ENCODE measurements at regions not wholly inside any gene's neighbourhood (a gene's known extent, or its start where the extent isn't known, plus 50 kb on each side); places are given as distances from the start of the nearest gene placed in this dataset.

DNA sequence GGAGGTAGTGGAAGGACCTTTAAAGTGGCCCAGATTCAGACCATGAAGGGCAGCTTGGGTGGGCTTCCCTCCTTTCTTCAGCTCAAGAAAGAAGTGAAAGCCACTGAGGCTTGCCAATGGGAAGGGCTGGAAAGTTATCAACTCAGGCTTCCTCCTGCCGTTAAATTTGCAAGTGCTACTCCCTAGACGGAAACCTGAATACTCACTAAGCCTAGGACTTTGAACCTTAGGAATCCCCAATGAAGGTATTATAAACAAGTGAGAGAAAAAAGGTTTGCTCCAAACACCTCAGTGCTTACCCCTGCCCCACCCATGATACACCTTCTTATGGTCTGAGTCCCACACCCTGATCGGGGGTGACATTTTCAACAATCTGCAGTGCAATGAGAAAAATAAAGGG, 396.4 kb downstream of the SHQ1 start:
- DNase-seq: no peak

- DNase-seq: no peak
Observed at GRCh38 chr3:72449551-72449950, 398.7 kb downstream of the SHQ1 start.

GRCh38 chr3:72448858-72449257, 399.4 kb downstream of the SHQ1 start:
- no peak for DNase-seq

DNA sequence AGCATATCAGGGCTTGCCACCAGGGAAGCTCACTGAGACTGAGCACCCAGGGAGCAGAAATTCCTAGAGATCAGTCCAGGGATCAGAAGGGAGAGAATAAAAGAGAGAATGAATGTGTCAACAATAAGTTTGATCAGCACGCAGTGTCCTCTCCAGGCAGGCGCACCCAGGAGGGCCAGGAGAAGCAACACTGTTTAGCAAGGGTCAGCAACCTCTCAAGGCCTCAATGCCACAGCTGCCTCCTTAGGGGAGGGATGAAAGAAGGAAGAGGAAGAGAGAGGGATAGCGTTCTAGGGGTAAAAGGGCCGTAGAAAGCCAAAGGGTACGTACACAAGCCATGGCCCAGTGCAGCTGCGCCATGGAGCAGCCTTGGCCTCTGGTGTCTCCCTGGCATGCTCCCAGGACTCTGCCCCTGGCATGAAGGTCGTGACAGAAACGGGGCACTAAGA, 399.8 kb downstream of the SHQ1 start:
- DNase-seq: no peak

GRCh38 chr3:72447059-72447946, 400.9 kb downstream of the SHQ1 start:
- DNase-seq: peak; percentile 71

DNA sequence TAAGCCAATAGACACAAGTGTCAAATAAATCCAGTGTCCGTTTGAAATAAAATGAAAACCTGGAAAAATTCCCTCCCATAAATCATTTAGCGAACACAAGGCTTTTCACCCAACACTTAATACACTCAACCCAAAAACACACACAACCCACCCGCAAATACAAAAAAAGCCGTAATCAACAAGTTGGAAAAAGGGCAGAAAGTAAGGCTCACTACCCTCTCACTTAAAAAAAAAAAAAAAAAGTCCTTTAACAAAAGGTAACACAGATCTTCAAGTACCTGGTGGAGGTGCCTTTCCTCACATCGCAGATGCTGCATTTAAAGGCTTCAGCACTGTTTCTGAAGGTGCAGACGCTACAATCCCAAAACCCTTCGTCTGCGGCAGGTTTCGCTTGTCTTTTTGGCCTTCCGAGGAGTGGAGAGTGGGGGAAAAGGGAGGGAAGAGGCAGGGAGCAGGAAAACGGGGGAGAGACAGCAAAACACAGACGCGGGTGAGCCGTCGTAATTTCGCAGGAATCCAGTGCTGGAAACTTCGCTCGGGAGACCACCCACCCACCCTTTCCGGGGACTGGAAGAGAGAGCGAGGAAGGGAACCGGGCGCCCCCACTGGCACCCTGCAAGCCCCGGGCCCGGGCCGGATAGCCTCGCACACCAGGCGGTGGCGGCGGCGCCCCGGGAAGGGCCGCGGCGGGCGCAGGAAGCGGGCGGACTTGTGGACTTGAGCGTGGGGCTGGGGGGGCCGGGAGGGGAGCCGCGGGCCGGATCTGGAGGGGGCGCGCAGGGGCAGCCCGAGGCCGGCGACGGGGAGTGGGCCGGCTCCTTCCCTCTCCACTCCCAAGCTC, 401.8 kb downstream of the SHQ1 start, which contains the start of gene RYBP:
Gene RYBP, minus strand, starts transcription at position 404 of the 841 bp plus-strand sequence.
- DNase-seq: no peak

DNA sequence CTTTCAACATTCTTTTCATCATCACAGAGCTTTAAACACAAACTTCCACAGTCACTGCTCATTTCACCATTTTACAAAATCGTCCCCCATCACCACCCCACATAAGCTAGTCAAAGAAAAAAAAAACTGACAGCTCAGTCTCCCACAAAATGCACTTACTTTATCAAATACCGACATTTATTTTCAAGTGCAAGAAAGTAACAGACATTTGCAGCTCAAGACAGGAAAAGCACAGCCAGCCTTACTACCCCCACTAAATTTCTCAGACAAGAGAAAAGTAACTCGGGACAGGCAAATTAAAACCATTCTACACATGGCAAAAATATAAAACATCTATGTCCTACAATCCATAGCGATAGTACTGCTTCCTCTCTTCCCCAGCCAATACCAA, 402.4 kb downstream of the SHQ1 start:
- peak; percentile 25 for DNase-seq

DNA sequence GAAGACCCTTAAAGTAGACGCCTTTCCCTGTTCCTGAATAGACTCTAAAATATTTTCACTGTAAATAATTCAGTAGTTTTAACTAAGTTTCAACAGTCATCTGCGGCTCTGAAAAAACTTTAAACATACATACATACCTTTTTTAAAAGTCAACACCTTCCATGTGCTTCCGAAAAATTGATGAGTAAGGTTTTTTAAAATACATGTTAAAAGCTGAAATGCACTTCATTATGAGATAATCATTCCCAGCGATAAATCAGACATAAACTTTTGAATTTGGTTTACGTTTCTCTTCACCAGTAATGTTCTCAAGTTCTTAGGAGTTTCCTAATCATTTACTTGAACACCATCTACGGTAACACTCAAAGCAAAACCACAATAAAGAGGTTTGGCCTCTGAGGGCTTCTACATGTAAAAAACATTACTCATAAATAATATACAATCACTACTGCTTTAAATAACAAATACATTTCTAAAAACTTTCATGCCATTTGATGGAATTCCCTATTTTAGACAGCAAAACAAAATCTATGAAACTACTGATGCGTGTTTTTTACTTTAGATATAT, 403.5 kb downstream of the SHQ1 start:
- DNase-seq: no peak

GRCh38 chr3:72442759-72443158, 405.5 kb downstream of the SHQ1 start:
- no peak for DNase-seq

GRCh38 chr3:72441284-72441994, 406.8 kb downstream of the SHQ1 start:
- DNase-seq: no peak

DNA sequence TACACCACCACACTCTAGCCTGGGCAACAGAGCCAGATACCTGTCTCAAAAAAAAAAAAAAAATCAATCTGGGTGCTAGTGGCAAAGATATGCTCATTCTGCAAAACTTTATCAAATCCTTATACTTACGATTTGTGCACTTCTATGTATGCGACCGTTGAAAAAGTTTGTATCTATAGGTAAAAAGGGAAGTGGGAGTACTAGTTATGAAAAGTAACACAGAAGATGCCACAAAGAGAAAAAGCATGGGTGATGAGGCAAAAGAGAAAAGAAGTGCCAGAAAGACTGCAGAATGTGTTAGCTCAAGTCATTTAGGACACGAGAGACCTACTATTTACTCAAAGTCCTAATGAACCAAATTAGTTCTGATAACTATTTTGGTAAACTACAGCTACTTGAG, 407.8 kb downstream of the SHQ1 start:
- DNase-seq: no peak

- no peak for DNase-seq
Observed at GRCh38 chr3:72439321-72440183, 408.7 kb downstream of the SHQ1 start.

GRCh38 chr3:72437661-72438406, 410.4 kb downstream of the SHQ1 start:
- no peak for DNase-seq

GRCh38 chr3:72436863-72437592, 411.2 kb downstream of the SHQ1 start:
- no peak for DNase-seq

GRCh38 chr3:72434296-72434695, 413.9 kb downstream of the SHQ1 start:
- no peak for DNase-seq

DNA sequence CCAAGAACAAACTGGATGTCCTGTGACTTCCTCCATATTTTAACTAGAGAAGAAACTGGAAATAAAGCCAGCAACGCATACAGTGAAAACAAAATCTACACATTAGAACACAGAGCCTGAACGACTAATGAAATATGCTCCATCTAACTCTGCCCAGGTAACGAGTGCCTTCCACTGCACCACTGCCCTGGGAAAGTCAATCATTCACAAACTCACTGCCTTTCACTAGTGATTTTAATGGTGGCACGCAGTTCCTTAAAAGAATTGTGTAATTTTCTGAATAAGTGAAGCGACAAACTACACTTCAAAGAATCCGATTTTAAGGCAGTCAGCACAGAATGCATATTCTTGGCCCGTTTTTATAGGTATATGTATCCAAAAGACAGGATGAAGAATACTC, 416.0 kb downstream of the SHQ1 start:
- DNase-seq: no peak

- no peak for DNase-seq
Observed at GRCh38 chr3:72429589-72430353, 418.5 kb downstream of the SHQ1 start.

DNA sequence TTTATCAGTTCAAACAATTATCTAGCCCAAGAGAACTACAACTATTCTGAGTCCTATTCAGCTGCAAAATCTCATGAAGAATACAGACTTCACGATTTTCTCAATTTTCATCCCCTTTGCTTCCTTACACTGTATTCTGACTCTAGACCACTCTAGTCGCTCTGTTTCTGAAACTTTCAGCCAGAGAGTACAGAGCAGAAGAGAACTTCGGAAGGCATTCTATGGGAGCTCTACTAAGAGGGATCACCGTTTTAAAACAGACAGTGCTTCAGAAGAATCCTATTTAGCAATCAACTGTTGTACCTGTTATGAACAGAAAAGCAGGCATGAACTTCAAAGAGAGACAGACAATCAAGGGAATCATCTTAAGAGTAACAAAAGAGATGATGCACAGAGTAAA, 419.4 kb downstream of the SHQ1 start:
- no peak for DNase-seq

- DNase-seq: no peak
Observed at GRCh38 chr3:72427624-72428023, 420.6 kb downstream of the SHQ1 start.

All from kidney glomerular epithelial cell (primary cell).